ENCODE measurements at regions not wholly inside any gene's neighbourhood (a gene's known extent, or its start where the extent isn't known, plus 50 kb on each side); places are given as distances from the start of the nearest gene placed in this dataset.

- CTCF ChIA-PET (ENCODE audit: low intra/inter-chr PET ratio) = no interaction called here
- H3K4me2 ChIP-seq (ENCODE audit: insufficient read depth, low read length) = no peak overlapping the region
- no peak overlapping the region for H3K4me3 ChIP-seq
- H3K79me2 ChIP-seq (ENCODE audit: control insufficient read depth, insufficient read depth, low read length) = no peaks in the 10 kb centered on the region
- no peaks in the 10 kb centered on the region for H4K20me1 ChIP-seq (replicated peaks; ENCODE audit: control insufficient read depth, insufficient read depth, low read length)
- no peak overlapping the region for H3K9ac ChIP-seq (ENCODE audit: insufficient read depth in 1 of 2, low read depth in 2 of 2, low read length in 2 of 2)
- no peaks in the 10 kb centered on the region; a peak in 1 of 5 replicates for H3K4me1 ChIP-seq (replicated peaks in 1 of 2; ENCODE audit: control insufficient read depth in 2 of 2, insufficient read depth in 2 of 2, low read length in 2 of 2)
- ATAC-seq (no peak), FAIRE-seq (no peak), DNase-seq (ENCODE audit: extremely low read depth in 1 of 4, low spot score in 3 of 4) (no peak)
- no peaks in the 10 kb centered on the region for H3K9me3 ChIP-seq (replicated peaks; ENCODE audit: control insufficient read depth, insufficient read depth, low read depth, low read length)
- POLR2A ChIA-PET = interaction anchor here (1.3 kb wide), 1 partner anchor 30 kb away, joined by 4 read pairs; no protein-coding TSS in a partner anchor
- TF ChIP-seq ESRRB (CRISPR knock-in tag; IDR thresholded peaks at IDR 0.05; ENCODE audit: borderline replicate concordance) = no peak
- TF ChIP-seq, protein P1, sequence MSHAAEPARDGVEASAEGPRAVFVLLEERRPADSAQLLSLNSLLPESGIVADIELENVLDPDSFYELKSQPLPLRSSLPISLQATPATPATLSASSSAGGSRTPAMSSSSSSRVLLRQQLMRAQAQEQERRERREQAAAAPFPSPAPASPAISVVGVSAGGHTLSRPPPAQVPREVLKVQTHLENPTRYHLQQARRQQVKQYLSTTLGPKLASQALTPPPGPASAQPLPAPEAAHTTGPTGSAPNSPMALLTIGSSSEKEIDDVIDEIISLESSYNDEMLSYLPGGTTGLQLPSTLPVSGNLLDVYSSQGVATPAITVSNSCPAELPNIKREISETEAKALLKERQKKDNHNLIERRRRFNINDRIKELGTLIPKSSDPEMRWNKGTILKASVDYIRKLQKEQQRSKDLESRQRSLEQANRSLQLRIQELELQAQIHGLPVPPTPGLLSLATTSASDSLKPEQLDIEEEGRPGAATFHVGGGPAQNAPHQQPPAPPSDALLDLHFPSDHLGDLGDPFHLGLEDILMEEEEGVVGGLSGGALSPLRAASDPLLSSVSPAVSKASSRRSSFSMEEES (CRISPR knock-in tag; IDR thresholded peaks at IDR 0.05) = no peak
- H2AFZ ChIP-seq (ENCODE audit: low read depth, low read length) = no peak overlapping the region
- intact Hi-C loops (cut with micrococcal nuclease) = no loop called here
- 0% methylated on average over 5 of the region's 5 CpGs for WGBS (ENCODE audit: insufficient coverage, low coverage, missing lambda C conversion rate)
- no peak overlapping the region for H3K27ac ChIP-seq (ENCODE audit: extremely low read depth, low read depth, low read length)
- H3K9me1 ChIP-seq (ENCODE audit: control insufficient read depth, insufficient read depth, low read length) = no peaks in the 10 kb centered on the region
- BruUV-seq (replicated peaks) = no TSS peak
- peaks cover 29 to 44% of the 10 kb centered on the region in 2 experiments for H3K27me3 ChIP-seq (ENCODE audit: control insufficient read depth in 2 of 2, insufficient read depth in 2 of 2, low read length in 2 of 2)
- in situ Hi-C loops (cut with MboI) = no loop called here
- no peaks in the 10 kb centered on the region for H3K36me3 ChIP-seq (ENCODE audit: control insufficient read depth, insufficient read depth, low read length)
Observed at GRCh38 chr6:4585682-4586468, 190.3 kb upstream of the CDYL start.

GRCh38 chr6:4584801-4585200 lies 191.4 kb upstream of the CDYL start:
- Histone ChIP-seq H3K9me1 (ENCODE audit: control insufficient read depth, insufficient read depth, low read length) (no peaks in the 10 kb centered on the region), H3K9ac (ENCODE audit: insufficient read depth in 1 of 2, low read depth in 2 of 2, low read length in 2 of 2) (no peak overlapping the region), H3K27me3 (ENCODE audit: control insufficient read depth in 2 of 2, insufficient read depth in 2 of 2, low read length in 2 of 2) (peaks cover 29 to 44% of the 10 kb centered on the region in 2 experiments), H3K79me2 (ENCODE audit: control insufficient read depth, insufficient read depth, low read length) (no peaks in the 10 kb centered on the region), H2AFZ (ENCODE audit: low read depth, low read length) (no peak overlapping the region), H3K36me3 (ENCODE audit: control insufficient read depth, insufficient read depth, low read length) (no peaks in the 10 kb centered on the region), H3K9me3 (replicated peaks; ENCODE audit: control insufficient read depth, insufficient read depth, low read depth, low read length) (no peaks in the 10 kb centered on the region), H3K27ac (ENCODE audit: extremely low read depth, low read depth, low read length) (no peak overlapping the region), H3K4me3 (no peak overlapping the region), H3K4me1 (replicated peaks in 1 of 2; ENCODE audit: control insufficient read depth in 2 of 2, insufficient read depth in 2 of 2, low read length in 2 of 2) (no peaks in the 10 kb centered on the region; a peak in 1 of 5 replicates), H4K20me1 (replicated peaks; ENCODE audit: control insufficient read depth, insufficient read depth, low read length) (no peaks in the 10 kb centered on the region), H3K4me2 (ENCODE audit: insufficient read depth, low read length) (no peak overlapping the region)
- intact Hi-C loops (cut with micrococcal nuclease) (no loop called here), in situ Hi-C loops (cut with MboI) (no loop called here)
- no TSS peak for BruUV-seq (replicated peaks)
- no peak for FAIRE-seq
- ChIA-PET POLR2A (no interaction called here), CTCF (ENCODE audit: low intra/inter-chr PET ratio) (no interaction called here)
- under 1% methylated on average over 5 of the region's 5 CpGs for WGBS (ENCODE audit: insufficient coverage, low coverage, missing lambda C conversion rate)
- DNase-seq (ENCODE audit: extremely low read depth in 1 of 4, low spot score in 3 of 4) = no peak
- no peak for ATAC-seq
- TF ChIP-seq KAT7 (CRISPR knock-in tag; IDR thresholded peaks at IDR 0.05; ENCODE audit: borderline replicate concordance) (no peak), ESRRA (IDR thresholded peaks at IDR 0.05; ENCODE audit: borderline replicate concordance, low read depth) (no peak), SMC3 (conservative IDR thresholded peaks at IDR 0.05; ENCODE audit: insufficient read depth, low read depth, low read length) (no peak), MTA2 (IDR thresholded peaks at IDR 0.05; ENCODE audit: low read depth) (no peak), PTRF (tag; IDR thresholded peaks at IDR 0.05) (no peak), ZNF24 (IDR thresholded peaks at IDR 0.05) (no peak), GABPB2 (CRISPR knock-in tag; conservative IDR thresholded peaks at IDR 0.05) (no peak), ZNF551 (CRISPR knock-in tag; IDR thresholded peaks at IDR 0.05) (no peak), PHF21A (IDR thresholded peaks at IDR 0.05; ENCODE audit: borderline replicate concordance, low read depth) (no peak)

Measured in K562 (cell line).